ENCODE measurements at regions not wholly inside any gene's neighbourhood (a gene's known extent, or its start where the extent isn't known, plus 50 kb on each side); places are given as distances from the start of the nearest gene placed in this dataset.

- H2AK5ac ChIP-seq (ENCODE audit: insufficient read length, low read length) = no peak overlapping the region
- DNase-seq = peak; percentile 72
These were observed 121.8 kb upstream of the RIOK3 start for GRCh38 chr18:23331091-23331920.

More at GRCh38 chr18:23331091-23331920, 121.8 kb upstream of the RIOK3 start:
- H3K14ac ChIP-seq (ENCODE audit: insufficient read depth, low read length) = peak overlapping the region; percentile 6
- H2BK5ac ChIP-seq (ENCODE audit: insufficient read length, low read length) = no peak overlapping the region
- H4K20me1 ChIP-seq (ENCODE audit: control insufficient read depth, insufficient read depth, insufficient read length) = no peaks in the 10 kb centered on the region
- no peak overlapping the region for H2BK120ac ChIP-seq (ENCODE audit: low read depth, low read length, poor library complexity, severe bottlenecking)
- H3K79me2 ChIP-seq (ENCODE audit: insufficient read depth, low read length) = no peaks in the 10 kb centered on the region
- Mint-ChIP-seq H3K4me3 (no peak overlapping the region; a peak in 1 of 5 replicates), H3K27ac (peak overlapping the region; percentile 74 to 88 (median 78); a peak in 5 of 7 replicates), H3K27me3 (ENCODE audit: low read depth) (peaks cover 3% of the 10 kb centered on the region; the same call in 1 of the 2 replicates), H3K9me3 (peaks cover 2% of the 10 kb centered on the region in 2 experiments; a peak in 4 of 5 replicates), H3K4me1 (peaks cover 23% of the 10 kb centered on the region in 2 experiments), H3K36me3 (ENCODE audit: insufficient read depth in 1 of 3, low read depth in 3 of 3) (peaks cover 3 to 13% (median 9%) of the 10 kb centered on the region in 3 experiments; a peak in 5 of 7 replicates)
- no peak overlapping the region for H3K9ac ChIP-seq (ENCODE audit: extremely low read depth, insufficient read length, low read length)
- peak; percentile 50; the same call in 2 of the 3 replicates for TF ChIP-seq CTCF (conservative IDR thresholded peaks at IDR 0.05)
- H3K4me2 ChIP-seq (ENCODE audit: insufficient read depth, insufficient read length, low read length) = no peak overlapping the region
- H4K5ac ChIP-seq (ENCODE audit: insufficient read length, low read depth, low read length) = no peak overlapping the region
- no peaks in the 10 kb centered on the region for H3K27me3 ChIP-seq (ENCODE audit: insufficient read depth, low read length)
- no peak overlapping the region for H3K27ac ChIP-seq (ENCODE audit: insufficient read length, low read depth, low read length)
- H3K9me3 ChIP-seq (ENCODE audit: control insufficient read depth, low read depth, low read length) = no peaks in the 10 kb centered on the region
- H2BK20ac ChIP-seq (ENCODE audit: low read depth, low read length, poor library complexity, severe bottlenecking) = no peak overlapping the region
- no peaks in the 10 kb centered on the region for H3K23me2 ChIP-seq (ENCODE audit: insufficient read length, low read depth, low read length, poor library complexity, severe bottlenecking)
- no peak overlapping the region for H3T11ph ChIP-seq (ENCODE audit: low read length)
- H3K79me1 ChIP-seq (ENCODE audit: insufficient read depth, low read depth, low read length, poor library complexity, severe bottlenecking) = no peaks in the 10 kb centered on the region
- peak overlapping the region; percentile 13 for H4K91ac ChIP-seq (ENCODE audit: insufficient read length, low read depth, low read length)
- H3K56ac ChIP-seq (ENCODE audit: insufficient read length, low read depth, low read length) = no peak overlapping the region
- H2BK15ac ChIP-seq (ENCODE audit: low read depth, low read length) = no peak overlapping the region
- no peak overlapping the region for H2BK12ac ChIP-seq (ENCODE audit: insufficient read length, low read depth, low read length)
- H3K18ac ChIP-seq (ENCODE audit: insufficient read length, low read depth, low read length) = peak overlapping the region; percentile 62
- peaks cover 2% of the 10 kb centered on the region; the same call in 1 of the 2 replicates for H3K4me1 ChIP-seq (ENCODE audit: insufficient read depth, low read length)
- H3K4ac ChIP-seq (ENCODE audit: low read depth, low read length) = no peak overlapping the region; the same call in 1 of the 2 replicates
- H3K23ac ChIP-seq (ENCODE audit: insufficient read length, low read depth, low read length) = no peak overlapping the region
- H2AFZ ChIP-seq (ENCODE audit: low read length) = no peak overlapping the region
- no peak overlapping the region for H4K8ac ChIP-seq (replicated peaks; ENCODE audit: insufficient read length, low read depth, low read length)
- WGBS (ENCODE audit: extremely low coverage, insufficient read length, low lambda C conversion rate) = no CpG with 5 or more reads among the region's 22 CpGs
